ENCODE measurements at regions not wholly inside any gene's neighbourhood (a gene's known extent, or its start where the extent isn't known, plus 50 kb on each side); places are given as distances from the start of the nearest gene placed in this dataset.
"Not testable (repeated sequence)": the region's sequence is repeated elsewhere in the genome, so short reads cannot be mapped to it uniquely, and the experiment has no call there.

DNA sequence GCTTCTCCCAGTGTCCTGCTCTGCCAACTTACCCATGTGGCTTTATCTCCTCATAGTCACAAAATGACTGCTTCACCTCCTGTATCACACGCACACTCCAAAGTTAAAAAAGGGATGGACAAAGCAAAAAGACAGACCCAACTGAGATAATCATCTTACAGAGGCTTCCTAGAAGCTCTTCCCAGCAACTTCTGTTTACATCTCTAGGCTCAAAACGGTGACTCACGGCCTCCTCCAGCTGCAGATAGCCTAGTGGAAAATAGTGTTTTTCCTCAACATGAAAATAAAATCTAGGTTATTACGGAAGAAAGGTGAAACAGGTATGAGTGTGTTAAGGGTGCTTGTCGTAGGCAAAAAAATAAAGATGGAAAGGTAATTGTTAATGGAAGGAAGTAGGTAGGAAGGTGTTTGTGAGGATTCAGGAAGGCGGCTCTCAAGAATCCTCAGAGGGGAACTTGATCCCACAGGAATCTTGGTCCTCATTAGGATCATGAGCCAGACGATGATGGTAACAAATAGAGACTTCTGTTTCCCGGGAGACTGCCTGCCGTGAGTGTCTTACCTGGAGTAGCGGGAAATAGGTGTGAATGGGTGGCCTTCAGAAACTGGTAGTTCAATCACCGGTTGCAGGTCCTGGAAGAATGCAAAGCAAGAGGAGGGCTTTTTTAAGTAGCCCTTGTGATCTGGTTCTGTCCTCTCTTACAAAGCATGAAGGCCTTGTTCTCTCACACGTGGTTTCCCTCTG lies 487.5 kb upstream of the TMEM132C start:
- DNase-seq (ENCODE audit: low read depth, low spot score) = no peak

DNA sequence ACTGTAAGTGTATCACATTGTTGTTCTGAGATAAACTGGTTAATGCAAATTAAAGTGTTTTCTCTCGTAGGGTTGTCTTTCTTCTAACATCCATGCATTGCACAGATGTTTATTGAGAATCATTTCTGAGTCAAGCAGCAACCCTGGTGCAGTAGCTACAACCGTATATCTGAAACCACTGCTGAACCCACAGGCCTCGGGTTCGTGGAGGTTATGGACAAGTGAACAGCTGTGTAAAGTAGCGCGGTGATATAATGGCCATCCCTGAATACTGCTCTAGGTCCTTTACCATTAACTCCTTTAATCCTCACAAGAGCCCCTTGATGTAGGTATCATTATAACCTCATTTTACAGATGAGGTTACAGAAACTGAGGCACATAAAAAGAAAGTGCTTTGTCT lies 486.1 kb upstream of the TMEM132C start:
- no peak for DNase-seq (ENCODE audit: low read depth, low spot score)

DNA sequence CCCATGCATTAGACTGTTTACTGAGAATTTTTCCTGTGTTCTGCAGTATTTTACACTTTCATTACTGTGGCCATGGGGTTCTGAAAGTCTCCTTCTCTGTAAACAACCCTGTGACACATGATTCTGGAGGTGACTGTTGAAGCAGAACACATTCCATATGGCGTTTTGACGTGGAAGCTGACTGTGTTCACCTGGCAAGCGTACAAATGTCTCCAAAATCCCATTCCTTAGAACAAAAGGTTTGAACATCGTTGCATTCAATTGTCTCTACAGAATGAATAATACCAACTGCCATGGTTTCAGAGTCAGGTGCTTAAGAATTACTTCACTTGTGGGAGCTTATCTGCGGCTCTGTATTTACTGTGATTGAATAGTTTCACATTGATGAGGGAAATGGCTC lies 485.6 kb upstream of the TMEM132C start:
- no peak for DNase-seq (ENCODE audit: low read depth, low spot score)

DNA sequence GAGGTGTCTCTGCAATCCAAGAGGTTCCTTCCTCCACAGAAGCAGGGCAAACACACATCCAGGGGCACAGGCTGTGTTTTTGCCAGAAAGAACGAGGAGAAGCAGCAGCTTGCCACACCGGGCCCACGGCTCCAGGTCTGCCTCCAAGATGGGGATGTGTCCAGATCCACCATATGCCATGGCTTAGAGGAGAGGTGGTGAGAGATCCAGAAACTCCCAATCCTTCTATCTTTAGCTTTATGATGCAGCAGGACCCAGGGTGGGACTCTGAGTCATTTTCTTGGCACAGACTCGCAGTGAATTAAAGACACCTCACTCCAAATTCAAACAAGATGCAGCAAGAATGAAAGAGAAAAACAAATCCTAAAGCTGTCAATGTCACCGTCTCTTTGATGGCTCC lies 481.4 kb upstream of the TMEM132C start:
- peak; percentile 6 for DNase-seq (ENCODE audit: low read depth, low spot score)

DNA sequence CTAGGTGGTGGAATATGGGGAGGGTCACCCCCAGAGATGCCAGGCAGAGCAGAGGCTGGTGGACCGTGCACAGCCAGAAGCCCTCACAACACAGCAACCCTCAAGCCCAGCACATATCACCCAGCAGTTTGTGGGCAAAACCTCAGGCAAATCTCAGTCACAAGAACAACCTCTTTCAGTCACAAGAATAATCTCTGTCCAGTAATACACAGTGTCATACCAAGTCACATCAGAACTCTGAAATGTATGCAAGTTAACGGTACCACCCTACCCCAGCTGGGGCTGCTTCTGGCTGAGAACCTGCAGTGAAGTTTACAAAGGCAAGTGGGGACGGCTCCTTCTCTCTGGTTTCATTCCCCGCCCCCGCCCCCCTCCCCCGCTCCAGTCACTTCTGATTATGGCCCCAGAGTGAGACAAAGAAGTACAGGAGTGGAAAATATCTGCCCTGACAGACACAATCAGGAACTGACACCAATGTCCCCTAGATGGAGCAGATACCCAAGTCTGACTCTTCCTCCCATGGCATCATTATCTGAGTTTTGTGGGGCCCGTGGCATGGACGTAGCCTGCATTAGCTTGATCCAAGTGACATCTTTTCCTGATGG lies 480.9 kb upstream of the TMEM132C start:
- DNase-seq (ENCODE audit: low read depth, low spot score) = no peak

DNA sequence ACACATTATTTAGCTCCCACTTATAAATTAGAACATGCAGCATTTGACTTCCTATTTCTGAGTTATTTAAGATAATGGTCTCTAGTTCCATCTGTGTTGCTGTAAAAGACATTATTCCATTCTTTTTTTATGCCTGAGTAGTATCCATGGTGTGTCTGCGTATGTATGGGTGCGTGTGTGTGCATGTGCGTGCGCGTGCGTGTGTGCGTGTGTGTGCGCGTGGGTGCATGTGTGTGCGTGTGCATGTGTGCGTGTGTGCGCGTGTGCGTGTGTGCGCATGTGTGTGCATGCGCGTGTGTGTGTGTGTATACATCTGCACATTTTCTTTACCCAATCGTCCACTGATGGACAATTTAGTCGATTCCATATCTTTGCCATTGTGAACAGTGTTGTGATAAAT lies 479.4 kb upstream of the TMEM132C start:
- no peak for DNase-seq (ENCODE audit: low read depth, low spot score)

DNA sequence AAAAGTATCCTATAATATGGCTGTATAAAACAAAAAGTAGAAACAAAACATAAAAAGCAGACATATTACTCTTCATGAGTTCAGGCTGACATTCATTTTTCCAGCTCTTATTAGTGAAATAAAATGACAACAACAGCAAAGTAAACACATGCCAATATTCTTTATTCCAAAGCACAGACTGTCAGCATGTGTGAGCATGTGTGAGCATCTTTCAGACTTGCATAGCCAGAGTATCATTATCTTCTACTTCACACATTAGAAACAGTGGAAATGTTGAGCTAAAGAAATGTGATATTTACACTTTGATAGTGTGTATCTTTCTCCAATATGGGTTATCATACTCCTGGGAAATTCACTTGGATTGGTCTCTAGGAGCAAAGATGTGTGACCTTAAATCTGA lies 476.6 kb upstream of the TMEM132C start:
- no peak for DNase-seq (ENCODE audit: low read depth, low spot score)

DNA sequence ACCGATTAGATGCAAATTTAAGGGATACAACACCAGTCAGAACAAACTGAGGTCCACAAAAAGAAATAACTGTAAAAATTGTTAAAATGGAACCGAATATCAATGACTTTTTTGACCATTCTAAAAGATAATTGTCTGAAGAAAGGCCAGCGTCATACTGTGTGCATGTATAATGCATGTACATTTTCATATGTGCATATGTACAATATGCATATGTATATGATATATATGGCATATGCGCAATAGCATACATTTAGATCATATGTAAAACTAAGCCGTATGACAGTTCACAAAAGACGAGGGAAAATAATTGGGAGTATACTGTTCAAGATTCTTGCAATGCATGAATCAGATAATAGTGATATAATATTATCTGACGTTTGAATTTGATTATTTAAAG lies 475.8 kb upstream of the TMEM132C start:
- DNase-seq (ENCODE audit: low read depth, low spot score) = no peak

DNA sequence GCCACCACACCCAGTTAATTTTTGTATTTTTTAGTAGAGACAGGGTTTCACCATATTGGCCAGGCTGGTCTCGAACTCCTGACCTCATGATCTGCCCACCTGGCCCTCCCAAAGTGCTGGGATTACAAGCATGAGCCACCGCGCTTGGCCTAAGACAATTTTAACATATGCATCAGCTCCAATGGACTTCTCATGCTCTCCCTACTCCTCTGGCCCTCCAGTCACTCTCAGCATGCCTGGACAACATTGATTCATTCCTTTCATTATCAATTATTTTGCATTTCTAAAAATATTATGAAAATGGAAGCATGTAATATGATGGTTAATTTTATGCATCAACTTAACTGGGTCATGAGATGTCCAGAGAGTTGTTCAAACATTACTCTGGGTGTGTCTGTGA lies 469.1 kb upstream of the TMEM132C start:
- DNase-seq (ENCODE audit: low read depth, low spot score) = no peak

DNA sequence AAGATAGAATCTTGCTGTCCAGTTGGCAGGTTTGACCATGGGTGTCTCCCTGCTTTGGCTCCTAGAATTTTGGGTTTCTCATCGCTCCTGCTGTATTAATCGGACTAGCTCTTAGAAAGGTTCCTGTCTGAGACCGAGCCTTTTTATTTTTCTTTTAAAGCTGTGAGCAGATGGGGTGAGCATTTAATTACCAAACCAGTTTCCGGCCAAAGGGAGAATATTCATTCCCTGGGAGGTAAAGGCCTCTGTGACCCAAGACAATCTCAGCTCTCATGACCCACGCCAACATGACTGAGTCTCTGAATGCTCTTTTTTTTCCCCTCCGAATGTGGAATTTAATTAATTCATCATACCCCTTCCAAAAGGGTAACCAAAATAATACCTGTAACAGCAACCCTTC lies 464.7 kb upstream of the TMEM132C start:
- no peak for DNase-seq (ENCODE audit: low read depth, low spot score)

DNA sequence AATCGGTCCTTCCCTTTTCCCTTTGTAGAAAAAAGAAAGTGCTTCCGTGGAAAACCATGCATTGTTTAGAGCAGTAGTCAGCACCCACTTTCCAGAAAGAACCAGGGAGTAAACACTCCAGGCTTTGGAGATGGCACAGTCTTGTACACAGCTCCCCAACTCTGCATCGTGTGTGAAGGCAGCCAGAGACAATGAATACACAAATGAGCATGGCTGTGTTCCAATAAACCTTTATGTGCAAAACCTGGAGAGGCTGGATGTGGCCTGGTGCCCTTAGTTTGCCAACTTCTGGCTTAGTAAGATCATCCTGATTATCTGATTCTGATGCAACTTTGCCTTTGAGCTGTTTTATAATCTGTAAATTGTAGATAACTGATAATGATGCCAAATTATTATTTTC lies 463.4 kb upstream of the TMEM132C start:
- DNase-seq (ENCODE audit: low read depth, low spot score) = no peak

DNA sequence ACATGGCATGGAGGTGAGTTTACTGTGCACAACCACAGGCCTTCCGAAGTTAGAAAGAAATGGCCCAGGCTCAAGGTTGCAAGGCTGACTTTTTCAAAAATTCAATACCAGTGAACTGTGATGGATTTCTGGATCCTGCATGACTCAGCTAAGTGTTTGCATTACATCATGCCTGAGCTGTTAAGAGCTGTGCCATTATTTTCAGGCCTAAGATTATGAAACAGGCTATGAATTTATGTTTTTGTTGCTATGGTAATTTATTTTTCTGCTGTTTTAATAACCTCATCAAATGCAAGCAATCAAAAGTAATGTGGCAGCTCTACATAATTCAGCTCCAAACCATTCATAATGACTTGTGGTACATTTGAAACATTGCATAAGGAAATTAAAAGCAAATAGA lies 457.7 kb upstream of the TMEM132C start:
- DNase-seq (ENCODE audit: low read depth, low spot score) = no peak

DNA sequence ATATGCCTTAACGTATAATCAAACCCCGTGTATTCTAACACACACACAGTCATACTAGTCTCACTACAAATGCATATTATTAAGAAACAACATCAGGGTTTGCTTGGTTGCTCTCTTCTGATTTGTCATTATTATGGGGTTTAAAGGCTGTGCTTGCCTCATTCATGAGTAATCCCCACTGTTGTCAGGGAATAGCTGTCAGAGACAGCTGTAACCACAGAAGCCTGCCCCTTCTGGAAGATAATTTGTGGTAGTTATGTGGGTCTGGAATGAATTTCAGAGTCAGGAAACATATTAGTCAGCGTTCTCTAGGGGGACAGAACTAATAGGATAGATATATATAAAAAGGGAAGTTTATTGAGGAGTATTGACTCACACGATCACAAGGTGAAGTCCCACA lies 456.9 kb upstream of the TMEM132C start:
- peak; percentile 69 for DNase-seq (ENCODE audit: low read depth, low spot score)

DNA sequence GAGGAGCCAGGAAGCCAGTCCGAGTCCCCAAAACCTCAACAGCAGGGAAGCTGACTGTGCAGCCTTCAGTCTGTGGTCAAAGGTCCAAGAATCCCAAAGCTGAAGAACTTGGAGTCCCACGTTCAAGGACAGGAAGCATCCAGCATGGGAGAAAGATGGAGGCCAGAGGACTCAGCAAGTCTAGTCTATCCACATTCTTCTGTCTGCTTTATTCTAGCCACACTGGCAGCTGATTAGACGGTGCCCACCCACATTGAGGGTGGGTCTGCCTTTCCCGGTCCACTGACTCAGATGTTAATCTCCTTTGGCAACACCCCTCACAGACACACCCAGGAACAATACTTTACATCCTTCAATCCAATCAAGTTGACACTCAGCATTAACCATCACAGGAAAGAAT lies 456.5 kb upstream of the TMEM132C start:
- not testable (repeated sequence) for DNase-seq (ENCODE audit: low read depth, low spot score)

DNA sequence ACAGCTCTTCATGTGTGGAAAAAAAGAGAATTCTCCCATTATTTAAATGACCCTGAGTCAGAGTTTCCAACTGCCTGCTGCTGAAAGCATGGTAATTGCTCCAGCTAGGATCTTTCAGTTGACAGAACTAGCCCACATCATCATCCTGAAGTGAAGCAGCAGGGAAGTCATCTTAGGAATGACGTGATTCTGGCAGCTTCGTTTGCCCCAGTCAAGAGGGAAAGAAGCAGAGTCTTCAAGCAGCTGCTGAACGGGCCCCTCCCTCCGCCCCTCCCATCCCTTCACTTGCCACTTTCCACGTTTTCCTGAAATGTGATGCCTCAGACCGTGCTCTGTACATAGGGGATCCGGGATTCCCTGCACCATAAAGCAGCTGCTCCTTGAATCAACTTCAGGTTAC lies 455.0 kb upstream of the TMEM132C start:
- DNase-seq (ENCODE audit: low read depth, low spot score) = peak; percentile 32

DNA sequence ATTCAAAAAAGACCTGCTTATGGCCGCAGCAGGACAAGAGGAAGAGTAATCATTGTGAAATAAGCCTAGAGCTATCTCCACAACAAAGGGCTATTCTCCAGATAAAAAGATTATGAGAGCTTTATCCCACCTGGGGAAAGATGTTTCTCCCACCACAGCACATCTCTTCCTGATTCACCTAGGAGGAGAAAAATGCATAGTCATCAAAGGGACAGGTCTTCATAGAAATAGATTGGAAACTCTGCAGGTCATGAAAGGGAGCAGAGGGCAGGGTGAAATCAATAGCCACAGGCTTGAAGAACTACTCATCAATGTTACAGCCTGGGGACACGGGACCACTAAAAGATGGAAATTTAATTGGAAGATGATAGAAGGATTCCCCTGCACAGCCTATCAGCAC lies 453.8 kb upstream of the TMEM132C start:
- no peak for DNase-seq (ENCODE audit: low read depth, low spot score)

DNA sequence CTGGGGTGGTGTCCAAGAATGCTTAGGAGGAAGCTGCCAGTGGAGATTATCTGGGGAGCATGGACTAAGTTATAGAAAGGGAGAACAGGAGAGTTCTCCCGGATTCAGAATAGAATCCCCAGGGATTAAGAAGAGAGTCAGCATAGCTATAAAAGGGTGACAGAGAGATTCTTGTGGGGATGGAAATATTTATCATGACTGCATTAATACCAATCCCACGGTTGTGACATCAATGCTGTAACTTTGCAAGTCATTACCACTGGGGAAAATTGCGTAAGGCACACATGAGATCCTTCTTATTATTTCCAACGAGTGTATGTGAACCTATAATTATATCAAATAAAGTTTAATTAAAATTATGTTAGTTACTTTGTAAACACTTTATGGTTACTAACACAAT lies 447.9 kb upstream of the TMEM132C start:
- DNase-seq (ENCODE audit: low read depth, low spot score) = no peak

DNA sequence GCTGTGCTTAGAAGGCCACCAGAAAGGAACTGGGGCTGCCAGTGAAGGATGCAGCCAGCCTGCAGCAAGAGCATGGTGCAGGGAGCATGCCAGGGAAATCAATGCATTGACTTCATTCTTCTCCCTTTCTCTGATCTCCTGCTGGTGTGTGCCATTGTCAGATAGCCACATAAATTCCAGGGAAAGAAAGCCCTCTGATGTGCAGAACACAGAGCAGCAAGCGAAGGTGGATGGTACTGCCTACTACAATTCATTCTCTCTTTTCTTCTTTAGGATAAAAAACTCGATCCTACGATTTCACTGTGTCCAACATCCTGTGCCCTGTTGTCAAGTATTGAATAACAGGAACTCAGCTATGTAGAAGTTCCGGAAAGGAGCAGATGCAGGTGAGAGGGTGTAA lies 446.7 kb upstream of the TMEM132C start:
- no peak for DNase-seq (ENCODE audit: low read depth, low spot score)

DNA sequence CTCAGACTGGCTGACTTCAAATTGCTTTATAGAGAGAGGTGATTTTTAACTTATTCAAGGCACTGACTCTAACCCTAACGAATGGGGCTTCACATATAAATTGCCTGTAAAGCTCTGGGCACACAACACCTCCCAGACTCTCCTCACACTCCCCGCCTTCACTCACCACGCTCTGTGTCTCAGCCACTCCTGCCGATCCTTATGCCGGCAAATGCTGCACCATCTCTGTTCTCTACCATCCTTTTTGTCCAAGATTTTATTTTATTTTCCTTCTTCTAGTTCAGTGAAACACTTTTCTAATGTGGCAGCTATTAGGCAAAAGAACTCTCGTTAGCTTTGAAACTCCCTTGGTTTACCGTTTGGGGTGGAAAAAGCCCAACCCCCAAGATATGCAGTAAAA lies 446.1 kb upstream of the TMEM132C start:
- DNase-seq (ENCODE audit: low read depth, low spot score) = no peak

DNA sequence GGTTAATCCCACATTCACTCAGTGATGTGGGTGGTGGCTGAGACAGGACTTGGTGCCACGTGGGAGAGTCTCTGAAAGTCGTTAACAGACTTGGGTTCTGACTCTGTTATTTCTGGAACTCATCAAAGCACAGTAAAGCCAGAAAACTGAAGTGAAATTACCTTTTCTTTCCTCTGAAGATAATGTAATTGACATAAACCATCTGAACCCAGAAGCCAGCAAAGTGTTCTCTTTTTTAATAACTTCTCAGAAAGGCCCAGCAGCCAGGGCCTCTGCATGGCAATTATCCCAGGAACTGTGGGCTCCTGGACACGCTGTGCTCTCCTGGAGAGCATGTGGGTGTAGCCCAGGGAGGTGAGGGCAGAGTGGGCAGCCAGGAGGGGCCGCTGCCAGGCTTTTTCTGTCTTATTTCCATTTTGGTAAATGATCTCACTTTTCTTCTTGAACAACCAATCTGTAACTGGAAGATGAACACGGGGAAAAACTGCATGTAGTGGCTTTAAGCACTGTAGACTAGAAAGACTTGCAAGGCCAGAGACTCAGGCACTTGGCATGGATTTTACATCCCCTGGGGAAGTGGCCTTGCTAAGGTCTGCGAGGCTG lies 444.1 kb upstream of the TMEM132C start:
- DNase-seq (ENCODE audit: low read depth, low spot score) = no peak

DNA sequence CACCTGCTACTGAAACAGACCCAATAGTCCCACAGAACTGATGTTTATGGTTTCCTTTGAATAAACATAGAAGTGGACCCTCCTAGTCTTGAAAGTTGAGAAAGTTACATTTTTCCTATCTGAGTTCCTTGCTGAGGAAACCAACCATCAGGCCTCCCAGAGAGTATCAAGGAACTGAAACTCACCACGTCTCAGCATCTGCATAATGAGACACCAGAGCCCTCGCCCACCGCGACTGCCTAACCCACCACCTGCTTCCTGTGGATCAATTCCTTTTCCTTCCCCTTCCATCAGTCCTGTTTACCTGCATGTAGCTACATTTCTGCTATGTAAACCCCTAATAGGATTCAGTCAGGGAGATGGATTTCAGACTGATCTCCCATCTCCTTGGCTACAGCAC lies 443.2 kb upstream of the TMEM132C start:
- no peak for DNase-seq (ENCODE audit: low read depth, low spot score)

DNA sequence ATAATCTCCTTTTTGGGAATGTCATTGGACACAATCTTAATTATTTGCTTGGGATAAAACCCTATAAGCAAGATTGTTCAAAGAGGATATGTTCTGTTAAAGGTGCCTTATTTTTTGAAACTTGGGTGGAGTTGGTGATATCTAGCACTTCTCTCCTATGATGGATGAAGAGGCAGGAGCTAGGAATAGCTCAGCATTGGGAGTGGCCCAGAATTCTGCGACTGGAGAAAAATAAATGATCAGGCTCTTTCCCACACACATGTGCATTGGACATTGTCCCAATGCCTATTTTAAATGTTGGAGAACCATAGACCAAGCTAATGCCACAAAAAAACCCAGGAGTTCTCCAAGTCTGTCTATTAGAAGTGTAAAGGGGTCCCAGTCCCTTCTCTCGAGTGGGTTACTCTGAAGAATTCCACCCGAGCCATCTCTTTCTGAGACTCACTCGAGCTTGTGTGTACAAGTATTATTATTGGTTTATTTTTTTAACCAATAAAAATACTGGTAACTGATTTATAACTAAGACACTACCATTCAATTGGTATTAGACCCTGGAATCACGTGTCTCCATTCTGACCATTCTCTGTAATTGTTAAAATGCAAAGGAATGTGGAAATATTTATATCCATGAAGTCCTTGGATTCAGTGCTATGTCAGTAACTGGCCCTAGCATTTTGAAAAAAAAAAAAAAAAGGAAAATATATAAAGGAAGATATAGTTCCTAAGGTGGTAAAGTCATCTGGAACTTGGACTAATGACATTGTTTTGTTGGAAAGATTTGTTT lies 437.5 kb upstream of the TMEM132C start:
- no peak for DNase-seq (ENCODE audit: low read depth, low spot score)

DNA sequence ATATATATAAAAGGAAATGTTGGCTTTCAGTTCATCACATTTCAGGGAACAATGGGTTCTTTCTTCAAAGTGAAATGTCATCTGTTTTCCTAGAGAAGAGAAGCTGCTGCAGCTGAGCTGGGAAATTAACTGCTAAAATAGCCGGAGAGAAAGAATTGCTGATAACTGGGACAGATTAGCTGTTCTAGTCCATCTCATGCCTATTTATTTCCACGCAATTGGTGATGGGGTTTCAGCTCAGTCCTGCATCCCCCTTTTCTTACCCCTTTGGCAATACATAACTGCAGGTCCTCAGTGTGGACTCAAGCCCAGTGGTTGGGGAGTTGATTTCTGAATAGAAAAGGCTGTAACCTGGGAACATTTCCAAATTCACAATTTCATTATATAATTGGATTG lies 436.9 kb upstream of the TMEM132C start:
- no peak for DNase-seq (ENCODE audit: low read depth, low spot score)
